ENCODE measurements at regions not wholly inside any gene's neighbourhood (a gene's known extent, or its start where the extent isn't known, plus 50 kb on each side); places are given as distances from the start of the nearest gene placed in this dataset.

GRCh38 chr7:18191341-18191740, 163.7 kb upstream of the PRPS1L1 start:
- no peak for TF ChIP-seq POLR2A (IDR thresholded peaks at IDR 0.05; ENCODE audit: low read length)
- no peak for TF ChIP-seq CTCF (IDR thresholded peaks at IDR 0.05)
